CD4-positive, alpha-beta memory T cell (primary cell): ENCODE measurements at regions not wholly inside any gene's neighbourhood (a gene's known extent, or its start where the extent isn't known, plus 50 kb on each side); places are given as distances from the start of the nearest gene placed in this dataset.

ENCODE experiments used
- CTCF ChIA-PET: fragments of 350-600 bp; sonication (Branson Sonifier 250); formaldehyde crosslinking; loops from one replicate; lab custom pipeline; 2021; ENCODE audit warnings: inconsistent platforms; ENCODE audit not compliant: partially characterized antibody; lab: Charles Lee
- POLR2A ChIA-PET: fragments of 350-600 bp; sonication (Branson Sonifier 250); formaldehyde crosslinking; loops from one replicate; lab custom pipeline; 2021; ENCODE audit not compliant: partially characterized antibody; lab: Charles Lee
- DNase-seq, 5 donors: peaks; one replicate each; pipeline versions ENCODE4 v3.0.0 to v3.0.0-alpha.2; 2020 to 2022; ENCODE audit warnings: mixed read lengths in 1 of 5
- H3K27ac ChIP-seq: one replicate; pipeline ENCODE4 v1.7.0; 2013; ENCODE audit warnings: low read depth, low read length
- H3K27me3 ChIP-seq: 2 replicates; pipeline ENCODE4 v1.7.0; 2013; ENCODE audit warnings: mild to moderate bottlenecking, low read length, moderate library complexity; ENCODE audit not compliant: insufficient read depth
- H3K36me3 ChIP-seq: 2 replicates; pipeline ENCODE4 v1.7.0; 2013; ENCODE audit warnings: mild to moderate bottlenecking, low read length, moderate library complexity; ENCODE audit not compliant: insufficient read depth
- H3K4me1 ChIP-seq: 2 replicates; pipeline ENCODE4 v1.7.0; 2013; ENCODE audit warnings: mild to moderate bottlenecking, low read length, moderate library complexity; ENCODE audit not compliant: insufficient read depth
- H3K4me3 ChIP-seq, 2 donors: one replicate each; pipeline ENCODE4 v1.7.0; 2013; ENCODE audit warnings: low read length in 2 of 2, mild to moderate bottlenecking in 1 of 2
- H3K9me3 ChIP-seq, 2 donors: one replicate each; pipeline ENCODE4 v1.7.0; 2013; ENCODE audit warnings: low read length in 2 of 2, control low read depth in 1 of 2; ENCODE audit not compliant: control insufficient read depth in 1 of 2
- H3K27ac Mint-ChIP-seq, 7 donors: one replicate each; pipeline ENCODE4 v1.8.0; 2020 to 2021; ENCODE audit warnings: mixed read lengths in 7 of 7, mild to moderate bottlenecking in 6 of 7, inconsistent platforms in 3 of 7, moderate library complexity in 3 of 7
- H3K27me3 Mint-ChIP-seq, 2 donors: one replicate each; pipeline ENCODE4 v1.8.0; 2020 to 2021; ENCODE audit warnings: mixed read lengths in 2 of 2
- H3K36me3 Mint-ChIP-seq, 2 donors: one replicate each; pipeline ENCODE4 v1.8.0; 2020 to 2021; ENCODE audit warnings: mixed read lengths in 2 of 2, inconsistent platforms in 1 of 2, mild to moderate bottlenecking in 1 of 2
- H3K4me1 Mint-ChIP-seq, 4 donors: one replicate each; pipeline ENCODE4 v1.8.0; 2020 to 2021; ENCODE audit warnings: mixed read lengths in 4 of 4, mild to moderate bottlenecking in 1 of 4
- H3K4me3 Mint-ChIP-seq, 8 donors: one replicate each; pipeline ENCODE4 v1.8.0; 2020 to 2021; ENCODE audit warnings: mixed read lengths in 8 of 8, mild to moderate bottlenecking in 7 of 8, moderate library complexity in 6 of 8, inconsistent platforms in 3 of 8
- H3K9me3 Mint-ChIP-seq, 8 donors: one replicate each; pipeline ENCODE4 v1.8.0; 2020 to 2021; ENCODE audit warnings: mixed read lengths in 8 of 8, mild to moderate bottlenecking in 5 of 8, inconsistent platforms in 3 of 8, moderate library complexity in 1 of 8
- intact Hi-C: fragments of 100-400 bp; cut with micrococcal nuclease; formaldehyde crosslinking; loops from one replicate; pipeline ENCODE4 v1.15.1; 2023

DNA sequence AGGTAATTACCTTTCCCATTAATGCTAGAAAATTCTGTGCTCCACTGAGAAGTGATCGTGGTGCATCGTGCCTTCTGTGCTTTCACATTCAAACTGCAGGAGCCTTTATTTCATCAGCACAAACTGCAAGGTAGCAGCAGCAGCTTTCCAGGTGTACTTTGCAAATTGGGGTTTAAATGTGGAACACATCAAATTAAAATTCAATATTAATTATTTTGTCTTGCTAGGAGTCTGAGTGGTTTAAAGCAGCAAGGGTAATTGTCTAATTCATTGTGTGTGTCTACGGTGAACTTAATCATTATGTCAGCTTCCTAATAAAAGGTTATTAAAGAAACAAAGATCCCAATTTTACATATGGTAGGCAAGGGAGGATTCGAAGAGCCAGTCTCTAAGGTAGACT is 180.8 kb upstream of the ATP5MC3 start:
- no peaks in the 10 kb centered on the region for H3K36me3 ChIP-seq
- Mint-ChIP-seq H3K27me3 (peaks cover 7 to 18% of the 10 kb centered on the region in 2 donors), H3K4me1 (no peaks in the 10 kb centered on the region), H3K9me3 (no peaks in the 10 kb centered on the region), H3K27ac (no peak overlapping the region), H3K4me3 (no peak overlapping the region), H3K36me3 (no peaks in the 10 kb centered on the region)
- H3K4me3 ChIP-seq: no peak overlapping the region
- H3K27ac ChIP-seq: no peak overlapping the region
- intact Hi-C loops: no loop called here
- ChIA-PET CTCF (interaction anchor here (0.9 to 1.5 kb wide), 2 partner anchors 9 to 11 kb away, joined by 3 to 6 read pairs; no protein-coding TSS in a partner anchor), POLR2A (no interaction called here)
- no peaks in the 10 kb centered on the region for H3K4me1 ChIP-seq
- no peaks in the 10 kb centered on the region for H3K27me3 ChIP-seq
- DNase-seq: no peak
- H3K9me3 ChIP-seq: no peaks in the 10 kb centered on the region

- H3K4me1 ChIP-seq: no peaks in the 10 kb centered on the region
- DNase-seq: no peak
- Mint-ChIP-seq H3K9me3 (no peaks in the 10 kb centered on the region), H3K27me3 (peaks cover 5 to 13% of the 10 kb centered on the region in 2 donors), H3K4me1 (no peaks in the 10 kb centered on the region), H3K4me3 (no peak overlapping the region), H3K36me3 (no peaks in the 10 kb centered on the region), H3K27ac (no peak overlapping the region)
- H3K27ac ChIP-seq: no peak overlapping the region
- no peaks in the 10 kb centered on the region for H3K36me3 ChIP-seq
- no peaks in the 10 kb centered on the region for H3K27me3 ChIP-seq
- POLR2A ChIA-PET: no interaction called here
- CTCF ChIA-PET: no interaction called here
- no peak overlapping the region for H3K4me3 ChIP-seq
- no peaks in the 10 kb centered on the region for H3K9me3 ChIP-seq
- intact Hi-C loops: no loop called here
Observed at GRCh38 chr2:175359710-175360109, 178.2 kb upstream of the ATP5MC3 start.

GRCh38 chr2:175356901-175357300 is 175.4 kb upstream of the ATP5MC3 start:
- Mint-ChIP-seq H3K27ac (no peak overlapping the region), H3K27me3 (peaks cover 14% of the 10 kb centered on the region in 2 donors), H3K4me1 (no peaks in the 10 kb centered on the region), H3K4me3 (no peak overlapping the region), H3K36me3 (no peaks in the 10 kb centered on the region), H3K9me3 (no peaks in the 10 kb centered on the region)
- ChIA-PET CTCF (no interaction called here), POLR2A (no interaction called here)
- Histone ChIP-seq H3K36me3 (no peaks in the 10 kb centered on the region), H3K27ac (no peak overlapping the region), H3K4me3 (no peak overlapping the region), H3K27me3 (no peaks in the 10 kb centered on the region), H3K4me1 (no peaks in the 10 kb centered on the region), H3K9me3 (no peaks in the 10 kb centered on the region)
- intact Hi-C loops: no loop called here
- no peak for DNase-seq

DNA sequence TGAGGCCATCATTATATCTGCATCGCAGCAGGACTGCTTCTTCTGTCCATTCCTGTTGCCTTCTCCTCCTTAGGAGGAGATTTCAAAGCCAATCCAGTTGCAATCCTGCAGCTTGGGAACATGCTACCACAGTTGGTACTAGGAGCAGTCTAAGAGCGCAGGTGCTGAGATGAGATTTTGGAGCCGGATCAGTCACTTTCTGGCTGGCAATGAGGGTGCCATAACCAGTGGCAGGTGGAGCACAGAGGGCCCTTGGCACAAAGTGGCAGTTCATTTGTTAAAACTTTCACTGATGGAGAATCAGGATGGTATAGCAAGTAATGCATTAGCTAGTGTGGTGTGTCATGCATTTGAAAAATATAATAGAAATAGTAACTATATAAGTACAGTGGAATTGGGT is 173.7 kb upstream of the ATP5MC3 start:
- Mint-ChIP-seq H3K27me3 (peaks cover 14 to 18% of the 10 kb centered on the region in 2 donors), H3K9me3 (no peaks in the 10 kb centered on the region)
- CTCF ChIA-PET: no interaction called here

DNA sequence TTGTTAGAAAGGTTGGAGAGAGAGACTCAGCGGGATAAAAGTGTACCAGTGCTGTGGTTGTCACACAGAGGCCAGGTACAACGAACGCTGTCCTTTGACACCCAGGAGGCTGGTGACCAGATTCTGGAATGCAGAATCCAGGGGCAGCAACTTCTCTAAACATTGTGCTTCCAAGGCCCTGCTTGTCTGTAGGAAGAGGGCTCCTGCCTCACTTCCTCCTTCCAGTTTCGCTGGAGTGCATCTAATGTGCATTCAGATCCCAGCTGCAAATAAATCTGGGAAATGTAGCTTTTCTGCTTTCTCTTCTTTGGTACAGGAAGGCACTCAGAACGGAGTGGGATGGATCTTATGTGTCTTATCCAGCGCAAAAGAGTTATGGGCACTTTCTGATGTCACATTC is 171.8 kb upstream of the ATP5MC3 start:
- POLR2A ChIA-PET: no interaction called here
- Histone ChIP-seq H3K9me3 (no peaks in the 10 kb centered on the region), H3K27me3 (no peaks in the 10 kb centered on the region), H3K36me3 (no peaks in the 10 kb centered on the region), H3K4me1 (no peaks in the 10 kb centered on the region), H3K4me3 (no peak overlapping the region), H3K27ac (no peak overlapping the region)
- Mint-ChIP-seq H3K27ac (no peak overlapping the region), H3K4me1 (no peaks in the 10 kb centered on the region), H3K4me3 (no peak overlapping the region), H3K9me3 (no peaks in the 10 kb centered on the region), H3K36me3 (no peaks in the 10 kb centered on the region), H3K27me3 (peaks cover 16 to 18% of the 10 kb centered on the region in 2 donors)
- CTCF ChIA-PET: no interaction called here
- intact Hi-C loops: no loop called here
- no peak for DNase-seq

More for the DNA sequence above, 173.7 kb upstream of the ATP5MC3 start:
- H3K4me1 ChIP-seq: no peaks in the 10 kb centered on the region
- no peak overlapping the region for H3K27ac Mint-ChIP-seq
- H3K27me3 ChIP-seq: no peaks in the 10 kb centered on the region
- H3K36me3 Mint-ChIP-seq: no peaks in the 10 kb centered on the region
- no peak overlapping the region for H3K4me3 Mint-ChIP-seq
- H3K9me3 ChIP-seq: no peaks in the 10 kb centered on the region
- H3K4me1 Mint-ChIP-seq: no peaks in the 10 kb centered on the region
- no peaks in the 10 kb centered on the region for H3K36me3 ChIP-seq
- no peak overlapping the region for H3K27ac ChIP-seq
- DNase-seq: no peak
- POLR2A ChIA-PET: no interaction called here
- no peak overlapping the region for H3K4me3 ChIP-seq
- intact Hi-C loops: no loop called here

- peaks cover 0 to 9% (median 2%) of the 10 kb centered on the region in 8 donors for H3K9me3 Mint-ChIP-seq
- peaks cover 17% of the 10 kb centered on the region in 2 donors for H3K27me3 Mint-ChIP-seq
- no peak for DNase-seq
- intact Hi-C loops: no loop called here
- H3K4me1 Mint-ChIP-seq: no peaks in the 10 kb centered on the region
- no peak overlapping the region for H3K4me3 ChIP-seq
- no peaks in the 10 kb centered on the region for H3K36me3 Mint-ChIP-seq
- H3K4me1 ChIP-seq: no peaks in the 10 kb centered on the region
- POLR2A ChIA-PET: no interaction called here
- no peak overlapping the region for H3K27ac ChIP-seq
- H3K27ac Mint-ChIP-seq: no peak overlapping the region
- H3K9me3 ChIP-seq: no peaks in the 10 kb centered on the region
- H3K4me3 Mint-ChIP-seq: no peak overlapping the region
- CTCF ChIA-PET: no interaction called here
- no peaks in the 10 kb centered on the region for H3K27me3 ChIP-seq
- no peaks in the 10 kb centered on the region for H3K36me3 ChIP-seq
Observed at GRCh38 chr2:175351512-175351911, 170.0 kb upstream of the ATP5MC3 start.

GRCh38 chr2:175350105-175350504 is 168.6 kb upstream of the ATP5MC3 start:
- Mint-ChIP-seq H3K4me1 (no peaks in the 10 kb centered on the region), H3K27ac (no peak overlapping the region), H3K36me3 (no peaks in the 10 kb centered on the region), H3K4me3 (no peak overlapping the region), H3K9me3 (peaks cover 0 to 12% (median 6%) of the 10 kb centered on the region in 8 donors), H3K27me3 (peaks cover 14 to 18% of the 10 kb centered on the region in 2 donors)
- Histone ChIP-seq H3K27me3 (no peaks in the 10 kb centered on the region), H3K4me3 (no peak overlapping the region), H3K9me3 (no peaks in the 10 kb centered on the region), H3K36me3 (no peaks in the 10 kb centered on the region), H3K27ac (no peak overlapping the region), H3K4me1 (no peaks in the 10 kb centered on the region)
- intact Hi-C loops: no loop called here
- DNase-seq: no peak
- ChIA-PET CTCF (no interaction called here), POLR2A (no interaction called here)

DNA sequence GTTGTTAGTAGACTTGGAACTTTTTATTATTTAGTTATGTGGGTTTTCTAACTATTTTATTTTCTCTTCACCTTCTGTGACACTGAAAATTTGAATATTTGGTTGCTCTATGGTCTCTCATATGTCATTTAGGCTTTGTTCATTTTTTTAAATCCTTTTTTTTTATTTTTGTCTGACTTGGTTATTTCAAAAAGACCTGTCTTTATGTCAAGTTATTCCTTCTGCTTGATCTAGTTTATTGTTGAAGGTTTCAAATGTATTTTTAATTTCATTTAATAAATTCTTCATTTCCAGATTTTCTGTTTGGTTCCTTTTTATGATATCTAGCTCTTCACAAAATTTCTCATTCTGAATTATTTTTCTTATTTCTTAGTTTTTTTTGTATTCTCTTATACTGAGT is 160.6 kb upstream of the ATP5MC3 start:
- CTCF ChIA-PET: no interaction called here
- DNase-seq: no peak
- no peak overlapping the region for H3K27ac ChIP-seq
- POLR2A ChIA-PET: no interaction called here
- H3K9me3 ChIP-seq: peaks cover 0 to 5% of the 10 kb centered on the region in 2 donors
- Mint-ChIP-seq H3K9me3 (peaks cover 0 to 60% (median 40%) of the 10 kb centered on the region in 8 donors), H3K4me1 (no peaks in the 10 kb centered on the region), H3K36me3 (peaks cover 3 to 4% of the 10 kb centered on the region in 2 donors), H3K27me3 (peaks cover 5 to 11% of the 10 kb centered on the region in 2 donors), H3K27ac (no peak overlapping the region), H3K4me3 (no peak overlapping the region)
- intact Hi-C loops: no loop called here
- no peaks in the 10 kb centered on the region for H3K4me1 ChIP-seq
- H3K4me3 ChIP-seq: no peak overlapping the region
- no peaks in the 10 kb centered on the region for H3K36me3 ChIP-seq
- H3K27me3 ChIP-seq: no peaks in the 10 kb centered on the region
